Fibroblast of the aortic adventitia (primary cell): ENCODE measurements at regions not wholly inside any gene's neighbourhood (a gene's known extent, or its start where the extent isn't known, plus 50 kb on each side); places are given as distances from the start of the nearest gene placed in this dataset.
"Not testable (repeated sequence)": the region's sequence is repeated elsewhere in the genome, so short reads cannot be mapped to it uniquely, and the experiment has no call there.

ENCODE experiments used
- DNase-seq: peaks from one replicate; pipeline ENCODE4 v3.0.0-alpha.2; 2010; ENCODE audit warnings: low read depth
- H3K4me3 ChIP-seq: 2 replicates; pipeline ENCODE4 v1.5.1; 2011; ENCODE audit warnings: low read depth, mild to moderate bottlenecking, control low read depth, low read length, moderate library complexity
- TF ChIP-seq, protein P1 (sequence below): IDR thresholded peaks from 2 replicates; pipeline ENCODE4 v1.5.1; 2011; ENCODE audit warnings: mild to moderate bottlenecking, low read length, control low read depth, inconsistent platforms; ENCODE audit not compliant: insufficient read depth

DNA sequence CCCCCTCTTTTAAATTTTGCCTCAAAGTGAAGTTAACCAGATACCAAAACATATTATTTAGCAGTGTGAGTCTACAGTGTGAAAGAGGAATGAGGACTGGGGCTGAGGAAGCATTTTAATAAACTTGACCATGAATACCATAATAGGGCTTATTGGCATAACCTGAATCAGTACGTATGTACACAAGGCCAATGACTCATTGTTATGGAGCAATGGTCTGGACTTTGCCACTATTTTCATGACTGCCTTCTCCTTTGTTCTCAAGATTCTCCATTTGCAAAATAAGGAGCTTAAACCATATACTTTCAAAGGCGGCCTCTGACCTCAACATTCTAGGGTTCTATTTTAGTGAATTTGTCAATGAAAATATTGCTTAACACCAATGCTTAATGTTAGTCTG lies 102.8 kb upstream of the OR13H1 start:
- DNase-seq = no peak
- TF ChIP-seq, protein P1, sequence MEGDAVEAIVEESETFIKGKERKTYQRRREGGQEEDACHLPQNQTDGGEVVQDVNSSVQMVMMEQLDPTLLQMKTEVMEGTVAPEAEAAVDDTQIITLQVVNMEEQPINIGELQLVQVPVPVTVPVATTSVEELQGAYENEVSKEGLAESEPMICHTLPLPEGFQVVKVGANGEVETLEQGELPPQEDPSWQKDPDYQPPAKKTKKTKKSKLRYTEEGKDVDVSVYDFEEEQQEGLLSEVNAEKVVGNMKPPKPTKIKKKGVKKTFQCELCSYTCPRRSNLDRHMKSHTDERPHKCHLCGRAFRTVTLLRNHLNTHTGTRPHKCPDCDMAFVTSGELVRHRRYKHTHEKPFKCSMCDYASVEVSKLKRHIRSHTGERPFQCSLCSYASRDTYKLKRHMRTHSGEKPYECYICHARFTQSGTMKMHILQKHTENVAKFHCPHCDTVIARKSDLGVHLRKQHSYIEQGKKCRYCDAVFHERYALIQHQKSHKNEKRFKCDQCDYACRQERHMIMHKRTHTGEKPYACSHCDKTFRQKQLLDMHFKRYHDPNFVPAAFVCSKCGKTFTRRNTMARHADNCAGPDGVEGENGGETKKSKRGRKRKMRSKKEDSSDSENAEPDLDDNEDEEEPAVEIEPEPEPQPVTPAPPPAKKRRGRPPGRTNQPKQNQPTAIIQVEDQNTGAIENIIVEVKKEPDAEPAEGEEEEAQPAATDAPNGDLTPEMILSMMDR = no peak
- no peak overlapping the region for H3K4me3 ChIP-seq

- DNase-seq = no peak
- TF ChIP-seq, protein P1 = no peak
- H3K4me3 ChIP-seq = no peak overlapping the region
These were observed 97.9 kb upstream of the OR13H1 start for GRCh38 chrX:131445955-131446354.

DNA sequence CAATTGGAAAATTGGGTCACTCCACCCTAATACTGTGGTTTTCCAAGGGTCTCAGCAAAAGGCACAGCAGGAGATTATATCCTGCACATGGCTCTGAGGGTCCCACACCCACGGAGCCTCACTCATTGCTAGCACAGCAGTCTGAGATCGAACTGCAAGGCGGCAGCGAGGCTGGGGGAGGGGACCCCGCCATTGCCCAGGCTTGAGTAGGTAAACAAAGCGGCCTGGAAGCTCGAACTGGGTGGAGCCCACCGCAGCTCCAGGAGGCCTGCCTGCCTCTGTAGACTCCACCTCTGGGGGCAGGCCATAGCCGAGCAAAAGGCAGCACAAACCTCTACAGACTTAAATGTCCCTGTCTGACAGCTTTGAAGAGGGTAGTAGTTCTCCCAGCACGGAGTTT lies 82.0 kb upstream of the OR13H1 start:
- DNase-seq, H3K4me3 ChIP-seq: not testable (repeated sequence)

GRCh38 chrX:131473809-131474208 lies 70.1 kb upstream of the OR13H1 start:
- not testable (repeated sequence) for DNase-seq, H3K4me3 ChIP-seq

- no peak overlapping the region for H3K4me3 ChIP-seq
- TF ChIP-seq, protein P1 = no peak
- no peak for DNase-seq
These were observed 66.4 kb upstream of the OR13H1 start for GRCh38 chrX:131477498-131477897.
